H1 (cell line): ENCODE measurements at regions not wholly inside any gene's neighbourhood (a gene's known extent, or its start where the extent isn't known, plus 50 kb on each side); places are given as distances from the start of the nearest gene placed in this dataset.

ENCODE experiments used
- CTCF ChIA-PET: fragments of 300-600 bp; sonication (Branson Sonifier 250); formaldehyde crosslinking; loops from one replicate; lab custom pipeline; 2021; ENCODE audit not compliant: partially characterized antibody; lab: Charles Lee
- POLR2A ChIA-PET: fragments of 300-600 bp; sonication (Branson Sonifier 250); formaldehyde crosslinking; loops from one replicate; lab custom pipeline; 2021; ENCODE audit warnings: inconsistent platforms; ENCODE audit not compliant: partially characterized antibody; lab: Charles Lee
- DNase-seq, 2 experiments: peaks; one replicate each; pipeline versions ENCODE4 v3.0.0 to v3.0.0-alpha.2; 2010 to 2022; ENCODE audit warnings: low spot score in 2 of 2, low read depth in 1 of 2, mixed read lengths in 1 of 2
- FAIRE-seq: peaks from 2 replicates; lab custom pipeline; 2011; peaks lifted over from hg19 to GRCh38; lab: Jason Lieb, UNC
- H2AFZ ChIP-seq: 2 replicates; pipeline ENCODE4 v1.8.1; 2012; ENCODE audit warnings: low read length, inconsistent platforms
- H2AK5ac ChIP-seq: 2 replicates; pipeline ENCODE4 v1.6.1; 2013; ENCODE audit warnings: low read depth, low read length
- H2BK120ac ChIP-seq: replicated peaks from 2 replicates; pipeline ENCODE3; 2013; ENCODE audit warnings: low read depth, low read length, inconsistent platforms
- H2BK12ac ChIP-seq: 2 replicates; pipeline ENCODE4 v1.6.1; 2013; ENCODE audit warnings: low read depth, low read length
- H2BK15ac ChIP-seq: 2 replicates; pipeline ENCODE4 v1.6.1; 2013; ENCODE audit warnings: low read length
- H2BK20ac ChIP-seq: 2 replicates; pipeline ENCODE4 v1.6.1; 2013; ENCODE audit warnings: low read length
- H2BK5ac ChIP-seq: 2 replicates; pipeline ENCODE4 v1.6.1; 2013; ENCODE audit warnings: low read depth, low read length
- H3K14ac ChIP-seq: 2 replicates; pipeline ENCODE4 v1.6.1; 2013; ENCODE audit warnings: inconsistent platforms; ENCODE audit not compliant: insufficient read length
- H3K18ac ChIP-seq: 2 replicates; pipeline ENCODE4 v1.6.1; 2013; ENCODE audit warnings: low read length; ENCODE audit errors: extremely low read depth
- H3K23ac ChIP-seq: 2 replicates; pipeline ENCODE4 v1.6.1; 2013; ENCODE audit warnings: inconsistent platforms; ENCODE audit not compliant: insufficient read length
- H3K23me2 ChIP-seq: 2 replicates; pipeline ENCODE4 v1.6.1; 2013; ENCODE audit warnings: low read depth, low read length
- H3K27ac ChIP-seq: 2 replicates; pipeline ENCODE4 v1.6.1; 2011; ENCODE audit warnings: low read depth, low read length, inconsistent platforms
- H3K27me3 ChIP-seq, 4 experiments: replicated peaks in 1 of 4; 1 replicate in 1 of 4; 2 replicates in 3 of 4; pipeline versions ENCODE4 v1.6.1 to v1.8.1; 2011 to 2013; ENCODE audit warnings: low read length in 3 of 4, mild to moderate bottlenecking in 3 of 4, inconsistent platforms in 2 of 4, mixed read lengths in 2 of 4, moderate library complexity in 1 of 4; ENCODE audit not compliant: control insufficient read depth in 3 of 4, insufficient read depth in 3 of 4; ENCODE audit errors: extremely low read depth in 1 of 4
- H3K36me3 ChIP-seq, 4 experiments: 2 replicates each; pipeline versions ENCODE4 v1.6.1 to v1.8.1; 2011 to 2013; ENCODE audit warnings: mild to moderate bottlenecking in 4 of 4, low read length in 3 of 4, moderate library complexity in 2 of 4, control low read depth in 1 of 4, inconsistent platforms in 1 of 4; ENCODE audit not compliant: insufficient read depth in 4 of 4, control insufficient read depth in 2 of 4
- H3K4ac ChIP-seq: replicated peaks from 2 replicates; pipeline ENCODE3; 2013; ENCODE audit warnings: low read length, low read depth, mixed read lengths, inconsistent platforms; ENCODE audit not compliant: insufficient read length
- H3K4me1 ChIP-seq, 4 experiments: replicated peaks in 1 of 4; 1 replicate in 1 of 4; 2 replicates in 3 of 4; pipeline versions ENCODE4 v1.6.1 to v1.8.1; 2011 to 2013; ENCODE audit warnings: low read length in 3 of 4, inconsistent platforms in 2 of 4, mixed read lengths in 1 of 4; ENCODE audit not compliant: insufficient read depth in 4 of 4, control insufficient read depth in 3 of 4
- H3K4me2 ChIP-seq, 2 experiments: 2 replicates each; pipeline versions ENCODE4 v1.6.1 to v1.8.1; 2011 to 2013; ENCODE audit warnings: low read depth in 2 of 2, low read length in 2 of 2, control low read depth in 1 of 2, inconsistent platforms in 1 of 2, mild to moderate bottlenecking in 1 of 2; ENCODE audit not compliant: insufficient read depth in 1 of 2
- H3K4me3 ChIP-seq, 4 experiments: fragments of 200-600, 300-600 bp in 1 of 4; sonication (generic), shearing (Covaris generic), sonication (Bioruptor Twin) in 1 of 4; 2 replicates each; pipeline versions ENCODE4 v1.5.1 to v1.8.1; 2011 to 2016; ENCODE audit warnings: low read length in 4 of 4, low read depth in 3 of 4, control low read depth in 2 of 4, inconsistent platforms in 2 of 4, mild to moderate bottlenecking in 2 of 4, mixed read lengths in 1 of 4, moderate library complexity in 1 of 4; ENCODE audit not compliant: insufficient read depth in 2 of 4; ENCODE audit errors: extremely low read depth in 1 of 4
- H3K56ac ChIP-seq: replicated peaks from 2 replicates; pipeline ENCODE3; 2013; ENCODE audit warnings: low read depth, mild to moderate bottlenecking, mixed read lengths, low read length, inconsistent platforms; ENCODE audit not compliant: insufficient read length
- H3K79me1 ChIP-seq: 2 replicates; pipeline ENCODE4 v1.6.1; 2013; ENCODE audit warnings: low read depth, low read length, control low read depth
- H3K79me2 ChIP-seq, 2 experiments: 2 replicates each; pipeline versions ENCODE4 v1.6.1 to v1.8.1; 2012 to 2013; ENCODE audit warnings: low read length in 2 of 2, mild to moderate bottlenecking in 2 of 2, inconsistent platforms in 1 of 2; ENCODE audit not compliant: insufficient read depth in 2 of 2, control insufficient read depth in 1 of 2
- H3K9ac ChIP-seq, 4 experiments: replicated peaks in 1 of 4; 1 replicate in 1 of 4; 2 replicates in 3 of 4; pipeline versions ENCODE4 v1.6.1 to v1.8.1; 2011 to 2013; ENCODE audit warnings: low read depth in 3 of 4, low read length in 3 of 4, control low read depth in 2 of 4, mild to moderate bottlenecking in 2 of 4, moderate library complexity in 2 of 4, inconsistent platforms in 1 of 4; ENCODE audit errors: extremely low read depth in 1 of 4
- H3K9me3 ChIP-seq, 2 experiments: 2 replicates each; pipeline versions ENCODE4 v1.6.1 to v1.8.1; 2012 to 2013; ENCODE audit warnings: mild to moderate bottlenecking in 2 of 2, moderate library complexity in 2 of 2, control low read depth in 1 of 2, inconsistent platforms in 1 of 2, low read depth in 1 of 2, low read length in 1 of 2, mixed read lengths in 1 of 2; ENCODE audit not compliant: insufficient read depth in 2 of 2
- H4K20me1 ChIP-seq, 2 experiments: replicated peaks in 1 of 2; 2 replicates each; pipeline versions ENCODE3 to v1.8.1; 2011 to 2013; ENCODE audit warnings: inconsistent platforms in 2 of 2, low read length in 2 of 2, mild to moderate bottlenecking in 1 of 2; ENCODE audit not compliant: insufficient read depth in 2 of 2, control insufficient read depth in 1 of 2
- H4K5ac ChIP-seq: 2 replicates; pipeline ENCODE4 v1.6.1; 2013; ENCODE audit warnings: low read length, low read depth, mixed read lengths, inconsistent platforms; ENCODE audit not compliant: insufficient read length
- H4K8ac ChIP-seq: 2 replicates; pipeline ENCODE4 v1.8.0; 2013; ENCODE audit warnings: mild to moderate bottlenecking, moderate library complexity, low read length, inconsistent platforms; ENCODE audit not compliant: insufficient read depth; ENCODE audit errors: extremely low read depth
- H4K91ac ChIP-seq: replicated peaks from 2 replicates; pipeline ENCODE3; 2013; ENCODE audit warnings: low read length, mixed read lengths, inconsistent platforms; ENCODE audit not compliant: insufficient read length
- ASH2L ChIP-seq: fragments of 200-600, 300-600 bp; sonication (generic); IDR thresholded peaks from one replicate; pipeline ENCODE4 v1.7.1; 2017; ENCODE audit warnings: low read length
- CEBPB ChIP-seq: IDR thresholded peaks from 2 replicates; pipeline ENCODE4 v1.6.1; 2012; ENCODE audit warnings: low read depth, low read length
- CHD1 ChIP-seq: IDR thresholded peaks from 2 replicates; pipeline ENCODE4 v1.6.1; 2012; ENCODE audit warnings: low read depth, low read length, improper control_type of control experiment
- CHD2 ChIP-seq: IDR thresholded peaks from 2 replicates; pipeline ENCODE4 v1.6.1; 2012; ENCODE audit warnings: low read length, improper control_type of control experiment
- HDAC2 ChIP-seq, 2 experiments: fragments of 300-600 bp in 1 of 2; sonication (generic) in 1 of 2; IDR thresholded peaks; 2 replicates each; pipeline ENCODE4 v1.6.1; 2011 to 2012; ENCODE audit warnings: low read depth in 2 of 2, low read length in 2 of 2, mild to moderate bottlenecking in 2 of 2, moderate library complexity in 2 of 2, borderline replicate concordance in 1 of 2, inconsistent platforms in 1 of 2
- KDM4A ChIP-seq: IDR thresholded peaks from one replicate; pipeline ENCODE4 v1.7.1; 2012; ENCODE audit warnings: low read depth, mild to moderate bottlenecking, moderate library complexity, low read length, inconsistent platforms; ENCODE audit not compliant: severe bottlenecking
- POLR2A ChIP-seq, 2 experiments: IDR thresholded peaks; 1 replicate in 1 of 2; 2 replicates in 1 of 2; pipeline ENCODE4 v1.6.1; 2011; ENCODE audit warnings: low read depth in 2 of 2, low read length in 2 of 2, mild to moderate bottlenecking in 2 of 2; ENCODE audit errors: control extremely low read depth in 1 of 2
- RAD21 ChIP-seq, 2 experiments: IDR thresholded peaks in 1 of 2; conservative IDR thresholded peaks in 1 of 2; 2 replicates each; pipeline ENCODE4 v1.6.1; 2011; ENCODE audit warnings: low read depth in 2 of 2, low read length in 2 of 2, improper control_type of control experiment in 1 of 2, inconsistent platforms in 1 of 2, mild to moderate bottlenecking in 1 of 2, moderate library complexity in 1 of 2
- RNF2 ChIP-seq: fragments of 200-900, 300-1000 bp; sonication (generic); IDR thresholded peaks from 2 replicates; pipeline ENCODE4 v1.7.1; 2016; ENCODE audit warnings: borderline replicate concordance, low read depth, mild to moderate bottlenecking, antibody characterized with exemption, low read length; ENCODE audit not compliant: poor library complexity, severe bottlenecking; ENCODE audit errors: missing control alignments
- SIRT6 ChIP-seq: IDR thresholded peaks from one replicate; pipeline ENCODE4 v1.7.1; 2012; ENCODE audit warnings: low read length, inconsistent platforms
- SP4 ChIP-seq: IDR thresholded peaks from 2 replicates; pipeline ENCODE4 v1.6.1; 2012; ENCODE audit warnings: low read length, inconsistent platforms
- WGBS, 2 experiments: shearing (Covaris generic) in 1 of 2; methylation state at CpG; one replicate each; pipeline versions ENCODE4 v1.1.6 to v1.1.7; 2013 to 2015; ENCODE audit warnings: low lambda C conversion rate in 2 of 2, mixed read lengths in 2 of 2, inconsistent platforms in 1 of 2, low coverage in 1 of 2, missing lambda C conversion rate in 1 of 2; ENCODE audit not compliant: insufficient replicate concordance in 2 of 2, insufficient coverage in 1 of 2, insufficient read length in 1 of 2; ENCODE audit errors: extremely low coverage in 1 of 2, missing lambda C conversion rate in 1 of 2; 5-methylcytosine and 5-hydroxymethylcytosine counted together
- TF ChIP-seq, protein P1 (sequence below): IDR thresholded peaks from 2 replicates; pipeline ENCODE4 v1.6.1; 2012; ENCODE audit warnings: inconsistent platforms

DNA sequence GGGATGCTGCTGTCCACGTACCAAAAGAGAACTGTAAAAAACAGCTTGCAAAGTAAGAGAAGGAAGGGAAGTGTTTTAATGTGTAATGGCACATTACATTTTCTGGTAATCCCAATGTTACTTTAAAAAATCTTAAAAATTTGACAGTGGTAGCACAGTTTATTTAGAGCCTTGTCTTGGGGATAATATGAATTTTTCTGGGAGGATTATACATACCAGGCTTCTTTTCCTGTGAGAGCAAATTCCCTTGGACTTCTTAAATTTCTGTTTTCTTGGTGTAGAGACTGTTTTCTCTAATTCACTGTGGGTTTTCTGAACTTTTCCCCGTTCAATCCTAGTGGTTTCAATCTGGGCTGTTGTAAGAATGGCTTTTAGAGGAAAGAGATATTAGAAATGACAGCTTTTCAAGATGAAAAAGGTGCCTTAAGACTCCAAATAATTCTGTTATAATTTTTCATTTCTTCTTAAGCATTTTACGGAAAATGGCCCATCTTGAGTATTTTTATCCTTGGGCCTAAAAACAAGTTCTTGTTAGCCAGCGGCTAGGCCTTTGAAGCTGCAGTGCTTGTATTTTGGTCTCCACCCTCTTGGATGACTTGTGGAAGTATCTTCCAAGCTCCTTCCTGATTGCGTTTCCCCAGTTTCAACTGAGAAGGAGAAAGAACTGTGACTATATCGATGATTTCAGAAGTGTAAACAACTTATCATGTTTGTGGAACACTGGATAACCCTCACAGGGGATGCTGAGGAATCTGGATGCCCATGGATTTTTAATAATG lies 70.0 kb downstream of the LEPR start:
- H3K9me3 ChIP-seq = no peaks in the 10 kb centered on the region
- H4K8ac ChIP-seq = no peak overlapping the region
- no peak overlapping the region for H4K5ac ChIP-seq
- FAIRE-seq (no peak), DNase-seq (no peak)
- no peaks in the 10 kb centered on the region for H3K79me2 ChIP-seq
- H3K14ac ChIP-seq = no peak overlapping the region
- no peaks in the 10 kb centered on the region for H3K4me1 ChIP-seq
- no peaks in the 10 kb centered on the region for H3K23me2 ChIP-seq
- ChIA-PET CTCF (interaction anchor here (1.3 to 2.2 kb wide), 3 partner anchors 10 to 254 kb away, joined by 3 to 7 read pairs (median 3); no protein-coding TSS in a partner anchor), POLR2A (no interaction called here)
- no peak overlapping the region for H3K4me3 ChIP-seq
- no peak overlapping the region for H2BK12ac ChIP-seq
- no peak overlapping the region for H2AK5ac ChIP-seq
- H4K20me1 ChIP-seq = no peaks in the 10 kb centered on the region
- H2BK15ac ChIP-seq = no peak overlapping the region
- H3K4me2 ChIP-seq = no peak overlapping the region
- H3K23ac ChIP-seq = no peak overlapping the region
- WGBS, 2 experiments = 89% methylated on average over 6 of the region's 6 CpGs; no CpG with 5 or more reads in 1 of the 2 experiments
- H2BK5ac ChIP-seq = no peak overlapping the region
- no peaks in the 10 kb centered on the region for H3K79me1 ChIP-seq
- no peak overlapping the region for H2BK120ac ChIP-seq
- no peak overlapping the region for H3K56ac ChIP-seq
- H2BK20ac ChIP-seq = no peak overlapping the region
- no peak overlapping the region for H3K18ac ChIP-seq
- no peak overlapping the region for H3K27ac ChIP-seq
- no peaks in the 10 kb centered on the region; a peak in 1 of 7 replicates for H3K27me3 ChIP-seq
- H2AFZ ChIP-seq = no peak overlapping the region
- TF ChIP-seq HDAC2 (IDR thresholded peaks at IDR 0.05; ENCODE audit: borderline replicate concordance in 1 of 2, low read depth in 2 of 2, low read length in 2 of 2) (no peak), POLR2A (IDR thresholded peaks at IDR 0.05; ENCODE audit: control extremely low read depth in 1 of 2, low read depth in 2 of 2, low read length in 2 of 2) (no peak), SIRT6 (no peak), CHD1 (no peak), ASH2L (no peak), SP4 (no peak), RNF2 (no peak), CHD2 (no peak), KDM4A (no peak), RAD21 (IDR thresholded peaks at IDR 0.05 in 1 of 2, conservative IDR thresholded peaks at IDR 0.05 in 1 of 2; ENCODE audit: low read depth in 2 of 2, low read length in 2 of 2) (no peak), CEBPB (no peak)
- TF ChIP-seq, protein P1, sequence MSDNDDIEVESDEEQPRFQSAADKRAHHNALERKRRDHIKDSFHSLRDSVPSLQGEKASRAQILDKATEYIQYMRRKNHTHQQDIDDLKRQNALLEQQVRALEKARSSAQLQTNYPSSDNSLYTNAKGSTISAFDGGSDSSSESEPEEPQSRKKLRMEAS = no peak
- no peak overlapping the region for H3K9ac ChIP-seq
- no peak overlapping the region for H4K91ac ChIP-seq
- no peaks in the 10 kb centered on the region for H3K36me3 ChIP-seq
- H3K4ac ChIP-seq = no peak overlapping the region
